GM18502 (cell line): ENCODE measurements at regions not wholly inside any gene's neighbourhood (a gene's known extent, or its start where the extent isn't known, plus 50 kb on each side); places are given as distances from the start of the nearest gene placed in this dataset.

ENCODE experiments used
- ATAC-seq: cut with Tn5 transposase; IDR thresholded peaks from one replicate; pipeline ENCODE4 v1.9.1; 2021; ENCODE audit warnings: mild to moderate bottlenecking; ENCODE audit not compliant: unreplicated experiment, poor library complexity

DNA sequence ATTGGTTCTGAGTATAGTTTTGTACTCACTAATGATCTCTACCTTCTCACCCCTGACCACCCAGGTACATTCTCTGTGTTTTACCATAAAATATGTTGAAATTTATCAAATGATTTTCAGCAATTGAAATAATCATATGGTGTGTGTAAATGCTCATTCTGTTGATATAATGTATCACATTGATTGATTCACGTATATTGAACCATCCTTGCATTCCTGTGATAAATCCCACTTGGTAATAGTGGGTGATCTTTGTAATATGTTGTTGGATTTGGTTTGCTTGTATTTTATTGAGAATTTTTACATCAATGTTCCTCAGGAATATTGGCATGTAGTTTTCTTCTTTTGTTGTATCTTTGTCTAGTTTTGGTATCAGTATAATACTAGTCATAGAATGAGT lies 1497.6 kb downstream of the OTOL1 start:
- ATAC-seq, result no peak

GRCh38 chr3:162996368-162996767 lies 1499.8 kb downstream of the OTOL1 start:
- ATAC-seq, result no peak

GRCh38 chr3:162998205-162998604 lies 1501.6 kb downstream of the OTOL1 start:
- no peak for ATAC-seq

- ATAC-seq, result no peak
Observed at GRCh38 chr3:163011596-163011995, 1515.0 kb downstream of the OTOL1 start.

DNA sequence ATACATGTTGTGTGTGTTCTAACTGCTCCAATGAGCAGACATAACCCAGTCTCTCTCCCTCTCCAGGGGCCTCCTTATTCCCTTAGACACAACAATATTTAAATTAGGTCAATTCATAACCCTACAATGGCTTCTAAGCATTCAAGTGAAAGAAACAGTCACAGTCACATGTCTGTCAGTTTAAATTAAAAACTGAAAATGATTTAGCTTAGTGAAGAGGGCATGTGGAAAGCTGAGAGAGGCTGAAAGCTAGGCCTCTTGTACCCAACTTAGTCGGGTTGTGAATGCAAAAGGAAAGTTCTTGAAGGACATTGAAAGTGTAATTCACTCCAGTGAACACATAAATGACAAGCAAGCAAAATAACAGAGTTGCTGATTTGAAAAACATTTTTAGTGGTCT lies 1519.6 kb downstream of the OTOL1 start:
- no peak for ATAC-seq

- no peak for ATAC-seq
Observed at GRCh38 chr3:163018067-163018466, 1521.5 kb downstream of the OTOL1 start.

GRCh38 chr3:163018664-163019063 lies 1522.1 kb downstream of the OTOL1 start:
- ATAC-seq, result no peak

GRCh38 chr3:163019260-163019659 lies 1522.7 kb downstream of the OTOL1 start:
- ATAC-seq, result no peak

- no peak for ATAC-seq
Observed at GRCh38 chr3:163033652-163034051, 1537.0 kb downstream of the OTOL1 start.

- no peak for ATAC-seq
Observed at GRCh38 chr3:163039636-163040035, 1543.0 kb downstream of the OTOL1 start.

DNA sequence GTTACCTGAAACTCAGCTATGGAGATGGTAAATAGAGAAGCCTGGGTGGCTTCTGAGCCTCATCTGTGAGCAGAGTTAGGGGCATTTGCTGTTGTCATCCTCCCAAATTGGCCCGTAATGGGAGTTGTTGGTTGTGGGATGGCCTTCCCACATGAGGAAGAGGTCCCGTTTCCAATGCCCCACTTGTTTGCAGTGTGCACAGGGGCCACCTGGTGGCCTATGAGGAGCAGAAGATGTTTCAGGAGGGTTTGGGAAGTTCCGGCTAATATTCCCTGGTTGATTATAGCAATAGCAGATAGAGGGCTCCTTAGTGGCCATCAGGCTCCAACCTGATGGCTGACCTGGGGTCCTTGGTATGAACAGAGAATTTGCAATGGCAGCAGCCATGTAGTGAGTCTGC lies 1546.5 kb downstream of the OTOL1 start:
- no peak for ATAC-seq

DNA sequence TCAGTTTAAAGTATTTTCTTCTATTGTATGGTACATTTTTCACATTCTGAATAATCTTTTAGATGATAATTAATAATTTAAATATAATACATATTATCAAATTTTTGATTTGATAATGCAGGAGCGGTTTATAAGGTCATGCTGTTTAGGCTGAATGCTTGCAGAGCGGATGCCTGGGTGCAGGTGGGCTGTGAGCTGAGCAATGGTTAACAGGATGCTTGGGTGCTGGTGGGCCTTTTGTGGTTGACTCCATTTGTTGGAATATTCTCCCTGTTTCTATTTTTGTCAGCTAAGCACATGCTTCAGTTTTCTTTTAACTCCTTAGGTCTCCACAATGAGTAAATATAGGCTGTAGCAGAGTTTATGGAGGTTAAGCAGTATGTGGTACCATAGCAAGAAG lies 1549.3 kb downstream of the OTOL1 start:
- no peak for ATAC-seq

GRCh38 chr3:163048881-163049280 lies 1552.3 kb downstream of the OTOL1 start:
- ATAC-seq, result no peak

DNA sequence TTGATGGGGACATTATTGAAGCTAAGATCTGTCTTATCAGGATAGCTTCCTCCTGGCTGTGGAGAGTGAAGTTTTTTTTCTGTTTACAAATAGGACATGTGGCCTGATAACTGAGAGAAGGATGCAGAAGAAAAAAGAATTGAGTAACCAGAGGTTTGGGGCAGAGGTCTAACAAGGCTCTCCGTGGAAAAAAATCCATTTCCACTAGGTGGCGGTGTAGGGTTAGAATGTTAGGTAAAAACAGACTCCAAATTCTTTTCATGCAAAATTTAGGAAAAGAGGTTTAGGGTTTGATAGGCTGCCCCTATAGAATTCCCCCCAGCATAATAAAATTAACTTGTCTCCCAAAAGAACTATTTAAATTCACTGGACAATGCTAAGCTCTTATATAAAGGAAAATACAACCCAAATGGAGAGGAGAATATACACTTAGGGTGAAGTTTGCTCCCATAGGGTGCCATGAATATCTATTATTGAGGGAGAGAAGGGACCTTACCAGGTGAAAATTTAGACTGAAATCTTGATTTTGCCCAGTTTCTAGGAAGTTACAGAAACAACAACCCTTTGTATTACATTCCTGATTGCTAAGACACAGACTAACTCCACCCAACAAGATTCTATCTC lies 1560.4 kb downstream of the OTOL1 start:
- ATAC-seq, result peak; percentile 61

- ATAC-seq, result no peak
Observed at GRCh38 chr3:163058031-163058854, 1561.6 kb downstream of the OTOL1 start.

- no peak for ATAC-seq
Observed at GRCh38 chr3:163071713-163072112, 1575.1 kb downstream of the OTOL1 start.
